ENCODE measurements at regions not wholly inside any gene's neighbourhood (a gene's known extent, or its start where the extent isn't known, plus 50 kb on each side); places are given as distances from the start of the nearest gene placed in this dataset.

DNA sequence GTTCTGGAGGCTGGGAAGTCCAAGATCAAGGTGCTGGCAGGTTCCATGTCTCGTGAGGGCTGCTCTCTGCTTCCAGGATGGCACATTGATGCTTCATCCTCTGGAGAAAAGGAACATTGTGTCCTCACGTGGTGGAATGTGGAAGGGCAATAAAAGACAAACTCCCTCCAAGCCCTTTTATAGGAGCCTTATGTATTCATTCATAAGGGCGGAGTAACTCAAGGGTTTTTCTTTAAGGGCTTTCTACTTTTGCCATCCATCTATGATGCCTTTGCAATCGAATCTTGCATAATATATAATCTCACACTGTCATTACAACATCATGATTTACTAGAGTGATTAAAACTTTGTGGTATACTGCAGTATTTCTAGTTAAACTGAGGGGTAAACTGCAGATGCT lies 132.7 kb upstream of the DDHD1 start:
- H3K4me2 ChIP-seq (ENCODE audit: insufficient read depth in 1 of 2, low read depth in 2 of 2, low read length in 2 of 2): no peak overlapping the region
- ChIA-PET CTCF (ENCODE audit: partially characterized antibody) (interaction anchor here (0.6 to 3.2 kb wide), 2 partner anchors 9 to 1490 kb away, joined by 3 to 22 read pairs; no protein-coding TSS in a partner anchor), POLR2A (ENCODE audit: partially characterized antibody) (no interaction called here)
- H3K4me3 ChIP-seq (ENCODE audit: extremely low read depth in 1 of 4, insufficient read depth in 2 of 4, low read depth in 3 of 4, low read length in 4 of 4): no peak overlapping the region
- H4K20me1 ChIP-seq (replicated peaks in 1 of 2; ENCODE audit: control insufficient read depth in 1 of 2, insufficient read depth in 2 of 2, low read length in 2 of 2): no peaks in the 10 kb centered on the region
- H3K27ac ChIP-seq (ENCODE audit: low read depth, low read length): no peak overlapping the region
- H2BK15ac ChIP-seq (ENCODE audit: low read length): no peak overlapping the region
- no peaks in the 10 kb centered on the region for H3K27me3 ChIP-seq (replicated peaks in 1 of 4; ENCODE audit: control insufficient read depth in 3 of 4, extremely low read depth in 1 of 4, insufficient read depth in 3 of 4, low read length in 3 of 4)
- no peak overlapping the region for H4K8ac ChIP-seq (ENCODE audit: extremely low read depth, insufficient read depth, low read length)
- no peak overlapping the region for H3K23ac ChIP-seq (ENCODE audit: insufficient read length)
- no peak overlapping the region for H3K56ac ChIP-seq (replicated peaks; ENCODE audit: insufficient read length, low read depth, low read length)
- no peak overlapping the region for H2BK20ac ChIP-seq (ENCODE audit: low read length)
- no peak overlapping the region for H3K18ac ChIP-seq (ENCODE audit: extremely low read depth, low read length)
- no peak overlapping the region for H3K4ac ChIP-seq (replicated peaks; ENCODE audit: insufficient read length, low read depth, low read length)
- H3K14ac ChIP-seq (ENCODE audit: insufficient read length): no peak overlapping the region
- H3K9ac ChIP-seq (replicated peaks in 1 of 4; ENCODE audit: extremely low read depth in 1 of 4, low read depth in 3 of 4, low read length in 3 of 4): no peak overlapping the region
- 79% methylated on average over 4 of the region's 4 CpGs; no CpG with 5 or more reads in 1 of the 2 experiments for WGBS, 2 experiments (ENCODE audit: extremely low coverage in 1 of 2, insufficient coverage in 1 of 2, insufficient read length in 1 of 2, insufficient replicate concordance in 2 of 2, low coverage in 1 of 2, low lambda C conversion rate in 2 of 2, missing lambda C conversion rate in 1 of 2)
- H4K5ac ChIP-seq (ENCODE audit: insufficient read length, low read depth, low read length): no peak overlapping the region
- no peaks in the 10 kb centered on the region for H3K4me1 ChIP-seq (replicated peaks in 1 of 4; ENCODE audit: control insufficient read depth in 3 of 4, insufficient read depth in 4 of 4, low read length in 3 of 4)
- no peak overlapping the region for H2BK120ac ChIP-seq (replicated peaks; ENCODE audit: low read depth, low read length)
- no peak overlapping the region for H2BK12ac ChIP-seq (ENCODE audit: low read depth, low read length)
- H2AFZ ChIP-seq (ENCODE audit: low read length): no peak overlapping the region
- no peaks in the 10 kb centered on the region for H3K23me2 ChIP-seq (ENCODE audit: low read depth, low read length)
- H3K36me3 ChIP-seq (ENCODE audit: control insufficient read depth in 2 of 4, insufficient read depth in 4 of 4, low read length in 3 of 4): no peaks in the 10 kb centered on the region
- no peaks in the 10 kb centered on the region for H3K79me2 ChIP-seq (ENCODE audit: control insufficient read depth in 1 of 2, insufficient read depth in 2 of 2, low read length in 2 of 2)
- TF ChIP-seq RAD21 (IDR thresholded peaks at IDR 0.05 in 1 of 2, conservative IDR thresholded peaks at IDR 0.05 in 1 of 2; ENCODE audit: low read depth in 2 of 2, low read length in 2 of 2) (peak in 1 of 2 experiments; percentile 14; a peak in 1 of 4 replicates), SIN3A (conservative IDR thresholded peaks at IDR 0.05 in 1 of 2, IDR thresholded peaks at IDR 0.05 in 1 of 2; ENCODE audit: low read depth in 1 of 2, low read length in 2 of 2) (no peak)
- H2BK5ac ChIP-seq (ENCODE audit: low read depth, low read length): no peak overlapping the region
- H3K79me1 ChIP-seq (ENCODE audit: low read depth, low read length): no peaks in the 10 kb centered on the region
- H3K9me3 ChIP-seq (ENCODE audit: insufficient read depth in 2 of 2, low read depth in 1 of 2, low read length in 1 of 2): peaks cover 8 to 9% of the 10 kb centered on the region in 2 experiments; a peak in 2 of 4 replicates
- no peak for DNase-seq (ENCODE audit: low read depth in 1 of 2, low spot score in 2 of 2)
- no peak for FAIRE-seq
- H4K91ac ChIP-seq (replicated peaks; ENCODE audit: insufficient read length, low read length): no peak overlapping the region
- no peak overlapping the region for H2AK5ac ChIP-seq (ENCODE audit: low read depth, low read length)

All from H1 (cell line).